HG03575 (cell line): ENCODE measurements at regions not wholly inside any gene's neighbourhood (a gene's known extent, or its start where the extent isn't known, plus 50 kb on each side); places are given as distances from the start of the nearest gene placed in this dataset.

ENCODE experiments used
- ATAC-seq: cut with Tn5 transposase; IDR thresholded peaks from one replicate; pipeline ENCODE4 v1.9.1; 2021; ENCODE audit not compliant: unreplicated experiment, insufficient number of reproducible peaks, low FRiP score; ENCODE audit errors: extremely low read depth

DNA sequence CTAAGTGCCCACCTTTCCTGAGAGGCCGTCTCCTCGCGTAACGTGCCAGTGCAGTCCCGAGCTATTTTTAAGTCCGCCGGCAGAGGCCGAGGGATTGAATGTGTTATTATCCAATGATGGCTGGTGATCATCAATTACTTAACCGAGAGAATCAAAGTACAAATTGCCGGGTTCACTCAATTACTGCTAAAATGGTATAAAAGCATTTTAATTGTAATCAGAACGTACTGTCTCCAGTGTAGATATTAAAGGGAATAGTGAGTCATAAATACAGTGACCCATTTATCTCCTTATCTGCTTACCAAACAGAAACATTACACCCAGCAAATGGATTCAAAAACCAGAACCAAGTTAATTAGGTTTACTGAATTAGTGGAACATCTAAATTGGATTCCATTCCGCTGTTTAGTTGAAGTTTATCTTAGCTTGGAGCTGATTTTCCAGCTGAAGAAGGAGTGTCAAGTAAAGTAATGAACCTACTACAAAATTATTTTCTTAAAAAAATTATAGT lies 334.9 kb downstream of the BRD1 start:
- no peak for ATAC-seq

GRCh38 chr22:49492308-49492707 lies 335.4 kb downstream of the BRD1 start:
- no peak for ATAC-seq

- no peak for ATAC-seq
Observed at GRCh38 chr22:49491726-49492125, 335.9 kb downstream of the BRD1 start.

DNA sequence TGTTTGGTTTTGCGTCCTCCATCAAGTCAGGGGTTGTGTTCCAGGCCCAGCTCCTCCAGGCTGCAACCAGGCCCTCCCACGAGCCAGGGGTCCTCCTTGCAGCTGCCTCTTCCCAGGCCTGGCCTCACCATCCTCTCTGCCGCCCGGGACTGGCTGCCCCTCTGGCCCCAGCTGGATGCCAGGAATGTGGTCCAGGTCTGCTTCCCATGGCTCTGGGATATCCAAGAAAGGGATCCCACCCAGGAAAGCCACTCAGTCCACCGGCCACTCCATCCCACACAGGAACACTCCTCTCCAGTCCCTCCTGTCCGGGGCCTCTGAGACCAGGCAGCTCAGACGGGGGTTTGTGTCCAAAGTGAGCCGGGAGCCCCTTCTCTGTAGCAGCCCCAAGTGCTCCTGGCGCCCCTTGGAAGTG lies 336.4 kb downstream of the BRD1 start:
- ATAC-seq = no peak

DNA sequence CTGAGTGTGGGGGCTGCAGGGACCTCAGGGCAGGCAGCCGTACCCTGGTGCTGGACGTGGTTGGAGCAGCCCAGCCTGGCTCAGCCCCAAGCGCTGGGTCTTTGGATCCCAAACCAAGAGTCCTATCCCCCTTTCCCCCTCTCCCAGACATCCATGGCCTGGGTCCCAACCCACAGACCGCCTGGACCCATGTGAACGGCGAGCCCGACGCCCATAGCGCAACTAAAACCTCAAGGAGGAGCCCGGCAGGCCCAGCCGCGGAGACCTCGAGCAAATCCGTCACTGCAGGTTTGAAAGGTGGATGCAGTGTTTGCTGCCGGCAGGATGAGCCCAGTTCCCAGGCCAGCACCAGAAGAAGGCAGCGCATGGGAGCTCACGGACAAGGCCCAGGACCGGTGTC lies 337.0 kb downstream of the BRD1 start:
- no peak for ATAC-seq

DNA sequence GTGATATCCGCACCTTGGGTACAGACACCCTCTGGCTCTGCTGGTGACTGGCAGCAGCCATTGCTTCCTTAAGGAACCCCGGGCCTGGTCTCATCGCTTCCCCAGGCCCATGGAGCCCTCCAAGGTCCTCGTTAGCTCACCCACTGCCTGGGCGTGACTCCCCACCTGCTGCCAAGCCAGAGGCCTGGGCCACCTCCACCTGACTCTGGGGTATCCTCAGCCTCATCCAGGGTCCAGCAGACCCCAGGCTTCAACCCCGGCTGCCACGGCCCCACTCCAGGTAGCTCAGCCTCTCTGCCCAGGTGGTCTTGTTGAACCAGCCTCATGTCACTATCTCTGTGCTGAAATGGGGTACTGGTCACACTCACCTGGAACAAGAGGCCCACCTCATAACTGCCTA lies 337.9 kb downstream of the BRD1 start:
- no peak for ATAC-seq

- no peak for ATAC-seq
Observed at GRCh38 chr22:49488943-49489342, 338.7 kb downstream of the BRD1 start.

- no peak for ATAC-seq
Observed at GRCh38 chr22:49487950-49488349, 339.7 kb downstream of the BRD1 start.

- no peak for ATAC-seq
Observed at GRCh38 chr22:49486225-49486624, 341.4 kb downstream of the BRD1 start.

- no peak for ATAC-seq
Observed at GRCh38 chr22:49483946-49484345, 343.7 kb downstream of the BRD1 start.

GRCh38 chr22:49483281-49483870 lies 344.3 kb downstream of the BRD1 start:
- no peak for ATAC-seq

- no peak for ATAC-seq
Observed at GRCh38 chr22:49482811-49483210, 344.9 kb downstream of the BRD1 start.

DNA sequence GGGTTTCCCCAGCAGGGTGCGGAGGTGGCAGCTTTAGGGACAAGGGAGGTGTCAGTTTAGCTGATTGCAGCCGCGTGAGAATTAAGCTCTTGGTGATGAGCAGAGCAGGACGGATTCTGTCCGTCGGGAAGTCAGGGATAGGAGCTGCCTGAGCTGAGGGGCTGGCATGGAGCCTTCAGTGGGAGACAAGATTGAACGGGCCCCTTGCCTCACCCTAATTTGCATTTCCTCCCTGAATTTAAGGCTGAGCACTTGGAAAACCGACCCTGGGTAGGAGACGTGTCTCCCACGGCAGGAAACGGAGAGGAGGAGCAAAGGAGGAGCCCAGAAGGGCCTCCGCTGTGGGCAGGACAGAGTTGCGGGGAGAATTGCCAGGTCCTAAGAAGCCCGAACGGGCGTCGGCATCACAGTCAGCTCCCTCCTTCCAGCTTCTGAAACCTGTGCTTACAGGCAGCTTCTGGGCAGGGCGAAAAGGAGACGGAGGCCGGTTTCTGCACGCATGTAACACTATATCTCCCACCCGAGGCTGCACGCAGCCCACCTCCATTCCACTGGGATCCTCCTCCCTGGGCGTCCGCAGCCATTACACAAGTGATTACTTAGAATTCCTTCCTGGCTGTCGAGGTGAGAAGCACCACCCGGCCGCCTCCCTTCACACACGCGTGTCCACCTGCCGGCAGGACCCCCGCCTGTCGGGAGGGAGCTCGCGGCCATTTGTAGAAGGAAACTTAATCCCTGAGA lies 345.8 kb downstream of the BRD1 start:
- no peak for ATAC-seq

DNA sequence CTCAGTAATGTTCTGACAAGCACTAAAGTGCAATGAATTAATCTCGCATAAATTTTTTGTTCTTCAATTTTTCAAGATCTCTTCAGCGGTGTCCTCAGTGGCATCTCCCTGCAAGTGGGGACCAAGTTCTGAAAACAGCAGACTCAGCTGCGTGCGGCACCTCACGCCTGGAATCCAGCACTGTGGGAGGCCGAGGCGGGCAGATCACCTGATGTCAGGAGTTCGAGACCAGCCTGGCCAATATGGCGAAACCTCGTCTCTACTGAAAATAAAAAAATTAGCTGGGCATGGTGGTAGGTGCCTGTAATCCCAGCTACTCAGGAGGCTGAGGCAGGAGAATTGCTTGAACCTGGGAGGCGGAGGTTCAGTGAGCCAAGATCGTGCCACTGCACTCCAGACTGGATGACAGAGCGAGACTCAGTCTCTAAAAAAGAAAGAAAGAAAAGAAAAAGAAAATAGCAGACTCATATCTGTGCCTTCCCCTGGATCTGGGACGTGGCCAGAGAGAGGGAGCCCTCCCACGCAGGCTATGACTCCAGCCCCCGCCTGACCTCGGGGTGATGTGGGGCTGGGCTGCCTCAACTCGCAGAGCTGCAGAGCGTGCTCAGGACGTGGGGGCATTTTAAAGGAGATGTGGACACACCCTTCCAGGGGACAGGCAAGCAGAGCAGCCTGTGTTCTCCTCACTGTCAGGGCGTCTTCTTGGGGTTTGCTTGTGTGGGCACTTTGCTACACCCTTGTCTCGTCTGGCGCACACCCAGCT lies 346.6 kb downstream of the BRD1 start:
- ATAC-seq = no peak

GRCh38 chr22:49480331-49480730 lies 347.3 kb downstream of the BRD1 start:
- ATAC-seq = no peak

DNA sequence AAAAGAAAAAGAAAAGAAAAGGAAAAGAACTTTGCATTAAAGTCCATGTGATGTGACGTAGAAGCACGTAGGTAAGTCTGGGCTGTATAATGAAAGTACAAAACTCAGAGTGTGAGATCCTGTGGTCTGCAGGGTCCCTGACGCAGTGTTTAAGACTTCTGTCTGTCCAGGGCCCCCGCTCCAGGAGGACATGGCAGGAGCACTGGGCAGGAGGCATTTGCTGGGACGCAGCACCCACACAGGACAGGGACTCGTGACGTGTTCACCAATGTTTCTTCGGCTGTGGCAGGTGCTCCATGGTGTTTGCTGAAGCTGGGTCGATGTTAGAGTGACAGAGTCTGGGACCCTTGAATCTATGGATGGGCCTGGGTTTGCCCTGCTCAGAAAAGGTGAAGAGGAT lies 348.1 kb downstream of the BRD1 start:
- no peak for ATAC-seq

DNA sequence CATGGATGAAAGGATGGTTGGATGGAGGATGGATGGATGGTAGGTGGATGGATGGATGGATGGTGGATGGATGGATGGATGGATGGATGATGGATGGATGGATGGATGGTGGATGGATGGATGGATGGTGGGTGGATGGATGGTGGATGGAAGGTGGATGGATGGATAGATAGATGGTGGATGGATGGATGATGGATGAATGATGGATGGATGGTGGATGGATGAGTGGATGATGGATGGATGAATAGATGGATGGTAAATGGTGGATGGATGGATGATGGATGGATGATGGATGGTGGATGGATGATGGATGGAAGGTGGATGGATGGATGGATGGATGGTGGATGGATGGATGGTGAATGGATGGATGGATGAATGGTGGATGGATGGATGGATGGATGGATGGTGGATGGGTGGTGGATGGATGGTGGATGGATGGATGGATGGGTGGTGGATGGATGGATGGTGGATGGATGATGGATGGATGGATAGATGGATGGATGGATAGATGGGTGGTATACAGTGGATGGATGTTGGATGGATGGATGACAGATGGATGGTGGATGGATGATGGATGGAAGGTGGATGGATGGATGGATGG lies 350.8 kb downstream of the BRD1 start:
- no peak for ATAC-seq

DNA sequence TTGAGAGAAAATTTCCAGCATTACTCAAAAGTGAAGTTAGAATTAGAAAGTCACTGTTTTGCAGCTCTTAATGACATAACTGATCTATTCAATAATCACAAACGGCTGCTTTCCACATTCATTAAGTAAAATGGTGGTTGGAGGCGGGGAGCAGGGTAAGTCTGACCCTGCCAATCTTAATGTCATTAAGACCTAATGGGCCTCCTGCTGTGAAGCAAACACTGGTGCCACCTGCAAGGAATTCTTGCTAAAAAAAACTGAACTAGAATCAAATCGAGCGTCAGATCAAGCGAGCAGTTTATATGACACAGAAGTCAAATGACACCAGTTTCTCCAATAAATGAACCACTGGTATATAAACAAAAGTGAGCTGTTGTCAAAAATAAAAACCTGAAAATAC lies 351.5 kb downstream of the BRD1 start:
- ATAC-seq = no peak

DNA sequence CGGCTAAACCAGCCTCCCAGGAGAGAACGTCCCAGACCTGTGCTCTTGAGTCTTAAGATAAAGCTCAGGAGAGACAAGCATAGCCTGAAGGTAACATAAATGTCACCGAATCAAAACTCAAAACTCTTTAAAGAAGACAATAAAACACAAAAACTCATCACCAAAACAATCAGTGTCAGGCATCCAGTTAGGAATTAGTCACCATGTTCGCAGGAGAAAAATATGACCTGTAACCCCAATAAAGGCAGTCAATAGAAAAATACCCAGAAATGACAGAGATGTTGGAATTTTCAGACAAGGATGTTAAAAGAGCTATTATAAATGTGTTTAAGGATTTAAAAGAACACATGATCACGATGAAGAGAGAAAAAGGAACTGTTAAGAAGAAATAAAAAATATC lies 352.4 kb downstream of the BRD1 start:
- no peak for ATAC-seq

- no peak for ATAC-seq
Observed at GRCh38 chr22:49473286-49473685, 354.4 kb downstream of the BRD1 start.
